K562 (cell line): ENCODE measurements at regions not wholly inside any gene's neighbourhood (a gene's known extent, or its start where the extent isn't known, plus 50 kb on each side); places are given as distances from the start of the nearest gene placed in this dataset.

ENCODE experiments used
- ARID1B ChIP-seq: fragments of 450-650 bp; IDR thresholded peaks from 2 replicates; pipeline ENCODE4 v1.6.1; 2016; ENCODE audit warnings: antibody characterized with exemption, mild to moderate bottlenecking, inconsistent platforms
- BCLAF1 ChIP-seq, 2 experiments: fragments of 450-650 bp in 1 of 2; IDR thresholded peaks; 2 replicates each; pipeline ENCODE4 v1.6.1; 2011 to 2017; ENCODE audit warnings: low read depth in 2 of 2, antibody characterized with exemption in 1 of 2, borderline replicate concordance in 1 of 2, low read length in 1 of 2, mild to moderate bottlenecking in 1 of 2, mixed read lengths in 1 of 2; ENCODE audit not compliant: control insufficient read depth in 1 of 2
- DNMT1 ChIP-seq: fragments of 450-650 bp; IDR thresholded peaks from 2 replicates; pipeline ENCODE4 v1.6.1; 2016; ENCODE audit warnings: antibody characterized with exemption, mild to moderate bottlenecking
- E4F1 ChIP-seq: fragments of 250-450 bp; sonication (Bioruptor Pico); IDR thresholded peaks from 2 replicates; pipeline ENCODE4 v1.5.0; 2021; ENCODE audit warnings: mild to moderate bottlenecking, borderline replicate concordance
- ETV5 ChIP-seq: sonication (generic); formaldehyde crosslinking; IDR thresholded peaks from 2 replicates; pipeline ENCODE4 v1.4.0; 2020; ENCODE audit warnings: low read depth, mild to moderate bottlenecking, missing genetic modification reagents
- GABPB1 ChIP-seq: sonication (generic); formaldehyde crosslinking; IDR thresholded peaks from 2 replicates; pipeline ENCODE4 v1.8.0; 2022; ENCODE audit warnings: mild to moderate bottlenecking, missing genetic modification reagents
- HMG20A ChIP-seq: fragments of 450-650 bp; formaldehyde crosslinking; conservative IDR thresholded peaks from 2 replicates; pipeline ENCODE4 v1.4.0; 2020; ENCODE audit warnings: mild to moderate bottlenecking, mixed read lengths
- ILK ChIP-seq: fragments of 450-650 bp; IDR thresholded peaks from 2 replicates; pipeline ENCODE4 v1.6.1; 2016; ENCODE audit warnings: missing genetic modification characterization, low read depth, mild to moderate bottlenecking, missing compliant biosample characterization, moderate library complexity, borderline replicate concordance
- MAFF ChIP-seq: IDR thresholded peaks from 2 replicates; pipeline ENCODE4 v1.6.1; 2012; ENCODE audit warnings: low read length, improper control_type of control experiment
- TEAD1 ChIP-seq, 2 experiments: fragments of 450-650 bp in 1 of 2; sonication (generic) in 1 of 2; formaldehyde crosslinking; IDR thresholded peaks; 2 replicates each; pipeline versions ENCODE4 v1.4.0 to v1.8.0; 2020 to 2022; ENCODE audit warnings: mild to moderate bottlenecking in 2 of 2, missing genetic modification reagents in 1 of 2
- ZFP30 ChIP-seq: fragments of 250-450 bp; sonication (Bioruptor Pico); IDR thresholded peaks from 2 replicates; pipeline ENCODE4 v1.8.0; 2022; ENCODE audit warnings: moderate library complexity, mild to moderate bottlenecking, inconsistent platforms, borderline replicate concordance
- ZNF212 ChIP-seq: fragments of 450-650 bp; formaldehyde crosslinking; IDR thresholded peaks from 2 replicates; pipeline ENCODE4 v1.4.0; 2020; ENCODE audit warnings: mild to moderate bottlenecking
- TF ChIP-seq, protein P1 (sequence below): fragments of 250-450 bp; sonication (Bioruptor Pico); IDR thresholded peaks from 2 replicates; pipeline ENCODE4 v1.9.0; 2021; ENCODE audit warnings: mild to moderate bottlenecking, inconsistent platforms
- TF ChIP-seq, protein P2 (sequence below): fragments of 250-450 bp; sonication (Bioruptor Pico); IDR thresholded peaks from 2 replicates; pipeline ENCODE4 v1.5.0; 2020; ENCODE audit warnings: mild to moderate bottlenecking

- TF ChIP-seq BCLAF1 (IDR thresholded peaks at IDR 0.05; ENCODE audit: borderline replicate concordance in 1 of 2, control insufficient read depth in 1 of 2, low read depth in 2 of 2, low read length in 1 of 2) = no peak
- no peak for TF ChIP-seq TEAD1 (CRISPR knock-in tag; IDR thresholded peaks at IDR 0.05)
- TF ChIP-seq, protein P1, sequence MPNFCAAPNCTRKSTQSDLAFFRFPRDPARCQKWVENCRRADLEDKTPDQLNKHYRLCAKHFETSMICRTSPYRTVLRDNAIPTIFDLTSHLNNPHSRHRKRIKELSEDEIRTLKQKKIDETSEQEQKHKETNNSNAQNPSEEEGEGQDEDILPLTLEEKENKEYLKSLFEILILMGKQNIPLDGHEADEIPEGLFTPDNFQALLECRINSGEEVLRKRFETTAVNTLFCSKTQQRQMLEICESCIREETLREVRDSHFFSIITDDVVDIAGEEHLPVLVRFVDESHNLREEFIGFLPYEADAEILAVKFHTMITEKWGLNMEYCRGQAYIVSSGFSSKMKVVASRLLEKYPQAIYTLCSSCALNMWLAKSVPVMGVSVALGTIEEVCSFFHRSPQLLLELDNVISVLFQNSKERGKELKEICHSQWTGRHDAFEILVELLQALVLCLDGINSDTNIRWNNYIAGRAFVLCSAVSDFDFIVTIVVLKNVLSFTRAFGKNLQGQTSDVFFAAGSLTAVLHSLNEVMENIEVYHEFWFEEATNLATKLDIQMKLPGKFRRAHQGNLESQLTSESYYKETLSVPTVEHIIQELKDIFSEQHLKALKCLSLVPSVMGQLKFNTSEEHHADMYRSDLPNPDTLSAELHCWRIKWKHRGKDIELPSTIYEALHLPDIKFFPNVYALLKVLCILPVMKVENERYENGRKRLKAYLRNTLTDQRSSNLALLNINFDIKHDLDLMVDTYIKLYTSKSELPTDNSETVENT (CRISPR knock-in tag) = no peak
- no peak for TF ChIP-seq ILK (tag)
- TF ChIP-seq GABPB1 (CRISPR knock-in tag) = no peak
- no peak for TF ChIP-seq ZNF212 (CRISPR knock-in tag)
- no peak for TF ChIP-seq ETV5 (CRISPR knock-in tag)
- TF ChIP-seq ARID1B = no peak
- TF ChIP-seq, protein P2, sequence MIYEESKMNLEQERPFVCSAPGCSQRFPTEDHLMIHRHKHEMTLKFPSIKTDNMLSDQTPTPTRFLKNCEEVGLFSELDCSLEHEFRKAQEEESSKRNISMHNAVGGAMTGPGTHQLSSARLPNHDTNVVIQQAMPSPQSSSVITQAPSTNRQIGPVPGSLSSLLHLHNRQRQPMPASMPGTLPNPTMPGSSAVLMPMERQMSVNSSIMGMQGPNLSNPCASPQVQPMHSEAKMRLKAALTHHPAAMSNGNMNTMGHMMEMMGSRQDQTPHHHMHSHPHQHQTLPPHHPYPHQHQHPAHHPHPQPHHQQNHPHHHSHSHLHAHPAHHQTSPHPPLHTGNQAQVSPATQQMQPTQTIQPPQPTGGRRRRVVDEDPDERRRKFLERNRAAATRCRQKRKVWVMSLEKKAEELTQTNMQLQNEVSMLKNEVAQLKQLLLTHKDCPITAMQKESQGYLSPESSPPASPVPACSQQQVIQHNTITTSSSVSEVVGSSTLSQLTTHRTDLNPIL = no peak
- TF ChIP-seq MAFF = no peak
- TF ChIP-seq DNMT1 = no peak
- no peak for TF ChIP-seq E4F1
- no peak for TF ChIP-seq HMG20A
- TF ChIP-seq ZFP30 (CRISPR knock-in tag) = no peak
- TF ChIP-seq, all 486 proteins: peak for 0
These were observed 157.8 kb downstream of the MED10 start (continued) for GRCh38 chr5:6220346-6221088.
